Stimulated activated CD4-positive, alpha-beta T cell treated with anti-CD3 and anti-CD28 coated beads, Interleukin-4, amount 100 ng/mL, for 1 hour (primary cell): ENCODE measurements at regions not wholly inside any gene's neighbourhood (a gene's known extent, or its start where the extent isn't known, plus 50 kb on each side); places are given as distances from the start of the nearest gene placed in this dataset.
A peak's percentile ranks its signal among the peaks of the same experiment; 100 is the strongest.
"Not testable (repeated sequence)": the region's sequence is repeated elsewhere in the genome, so short reads cannot be mapped to it uniquely, and the experiment has no call there.

ENCODE experiments used
- DNase-seq: peaks from one replicate; pipeline ENCODE4 v3.0.0-alpha.2; 2020

DNA sequence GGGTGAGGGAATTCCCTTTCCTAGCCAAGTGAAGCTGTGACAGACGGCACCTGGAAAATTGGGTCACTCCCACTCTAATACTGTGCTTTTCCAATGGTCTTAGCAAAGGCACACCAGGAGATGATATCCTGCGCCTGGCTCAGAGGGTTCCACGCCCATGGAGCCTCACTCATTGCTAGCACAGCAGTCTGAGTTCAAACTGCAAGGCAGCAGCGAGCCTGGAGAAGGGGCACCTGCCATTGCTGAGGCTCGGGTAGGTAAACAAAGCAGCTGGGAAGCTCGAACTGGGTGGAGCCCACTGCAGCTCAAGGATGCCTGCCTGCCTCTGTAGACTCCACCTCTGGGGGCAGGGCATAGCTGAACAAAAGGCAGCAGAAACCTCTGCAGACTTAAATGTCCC lies 68.9 kb upstream of the LCORL start:
- DNase-seq, result not testable (repeated sequence)

DNA sequence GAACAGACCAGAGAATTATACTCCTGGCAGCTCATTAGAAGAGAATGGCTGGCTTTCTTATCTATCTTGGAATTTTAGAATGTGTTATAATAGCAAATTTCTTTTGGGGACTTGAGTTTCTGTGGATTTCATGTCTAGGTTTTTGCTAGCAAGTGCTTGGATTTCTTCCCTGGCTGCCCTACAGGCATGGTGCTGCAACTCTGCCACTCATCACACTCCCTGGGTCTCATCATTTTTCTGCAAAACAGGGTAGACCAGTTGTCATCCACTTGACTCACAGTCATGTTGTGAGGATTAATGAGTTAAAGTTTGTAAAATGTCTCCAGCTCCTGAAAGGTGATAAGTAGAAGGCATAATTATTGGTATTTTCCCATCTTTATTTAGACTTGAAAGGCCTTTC lies 60.7 kb upstream of the LCORL start:
- no peak for DNase-seq

DNA sequence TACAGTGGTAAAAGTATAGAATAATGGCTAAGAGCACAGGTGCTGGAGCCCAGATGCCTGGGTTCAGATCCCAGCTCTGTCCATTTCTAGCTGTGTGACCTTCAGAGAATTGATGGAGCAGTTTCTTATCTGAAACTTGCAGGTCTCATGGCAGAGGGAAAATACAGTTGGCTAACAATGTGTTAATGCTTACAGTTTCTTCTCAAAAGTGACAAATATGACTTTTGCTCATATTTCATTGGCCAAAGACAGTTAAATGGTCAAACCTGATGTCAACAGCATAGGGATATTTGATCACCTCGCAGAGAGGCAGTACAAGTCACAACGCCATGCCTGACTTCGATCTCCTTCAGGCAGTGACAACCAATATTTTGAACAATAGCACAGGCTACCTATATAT lies 60.2 kb upstream of the LCORL start:
- no peak for DNase-seq

- DNase-seq, result no peak
These were observed 56.3 kb upstream of the LCORL start for GRCh38 chr4:18077808-18078207.

GRCh38 chr4:18075823-18076433 lies 54.4 kb upstream of the LCORL start:
- peak; percentile 24 for DNase-seq

GRCh38 chr4:18071894-18072293 lies 50.3 kb upstream of the LCORL start:
- no peak for DNase-seq
